ENCODE measurements at regions not wholly inside any gene's neighbourhood (a gene's known extent, or its start where the extent isn't known, plus 50 kb on each side); places are given as distances from the start of the nearest gene placed in this dataset.

DNA sequence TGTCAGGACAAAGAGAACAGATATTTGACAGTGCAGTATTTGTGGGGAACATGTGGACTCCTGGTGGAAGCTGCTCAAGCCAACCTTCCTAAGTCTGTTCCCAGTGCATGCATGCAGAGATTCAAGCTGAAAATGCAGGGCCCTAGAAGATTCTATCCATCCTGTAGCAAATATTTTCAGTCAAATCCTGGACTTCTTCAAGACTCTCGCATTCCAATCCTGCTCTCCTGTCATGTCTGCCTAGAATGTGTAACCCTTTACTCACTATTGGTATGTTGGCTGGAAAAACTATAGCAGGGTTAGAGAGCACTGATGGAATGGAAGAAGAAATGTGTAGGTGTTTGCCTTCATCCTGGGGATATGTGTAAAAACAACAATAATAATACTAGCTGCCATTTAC is 385.6 kb upstream of the PKN2 start:
- no peak for DNase-seq
- CTCF ChIA-PET: no interaction called here
- Mint-ChIP-seq H3K27me3 (peaks cover 2% of the 10 kb centered on the region), H3K36me3 (ENCODE audit: low read depth) (no peaks in the 10 kb centered on the region), H3K4me3 (no peak overlapping the region), H3K27ac (no peak overlapping the region), H3K4me1 (ENCODE audit: low read depth) (no peaks in the 10 kb centered on the region), H3K9me3 (no peaks in the 10 kb centered on the region)
- TF ChIP-seq, protein P1, sequence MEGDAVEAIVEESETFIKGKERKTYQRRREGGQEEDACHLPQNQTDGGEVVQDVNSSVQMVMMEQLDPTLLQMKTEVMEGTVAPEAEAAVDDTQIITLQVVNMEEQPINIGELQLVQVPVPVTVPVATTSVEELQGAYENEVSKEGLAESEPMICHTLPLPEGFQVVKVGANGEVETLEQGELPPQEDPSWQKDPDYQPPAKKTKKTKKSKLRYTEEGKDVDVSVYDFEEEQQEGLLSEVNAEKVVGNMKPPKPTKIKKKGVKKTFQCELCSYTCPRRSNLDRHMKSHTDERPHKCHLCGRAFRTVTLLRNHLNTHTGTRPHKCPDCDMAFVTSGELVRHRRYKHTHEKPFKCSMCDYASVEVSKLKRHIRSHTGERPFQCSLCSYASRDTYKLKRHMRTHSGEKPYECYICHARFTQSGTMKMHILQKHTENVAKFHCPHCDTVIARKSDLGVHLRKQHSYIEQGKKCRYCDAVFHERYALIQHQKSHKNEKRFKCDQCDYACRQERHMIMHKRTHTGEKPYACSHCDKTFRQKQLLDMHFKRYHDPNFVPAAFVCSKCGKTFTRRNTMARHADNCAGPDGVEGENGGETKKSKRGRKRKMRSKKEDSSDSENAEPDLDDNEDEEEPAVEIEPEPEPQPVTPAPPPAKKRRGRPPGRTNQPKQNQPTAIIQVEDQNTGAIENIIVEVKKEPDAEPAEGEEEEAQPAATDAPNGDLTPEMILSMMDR (IDR thresholded peaks at IDR 0.05): no peak
- POLR2A ChIA-PET: no interaction called here
- intact Hi-C loops (cut with micrococcal nuclease): no loop called here
- no peak for ATAC-seq

GRCh38 chr1:88300752-88301263 is 383.3 kb upstream of the PKN2 start:
- no peak overlapping the region for H3K27ac Mint-ChIP-seq
- no peaks in the 10 kb centered on the region for H3K4me1 Mint-ChIP-seq (ENCODE audit: low read depth)
- H3K4me3 Mint-ChIP-seq: no peak overlapping the region
- intact Hi-C loops (cut with micrococcal nuclease): no loop called here
- TF ChIP-seq, protein P1 (IDR thresholded peaks at IDR 0.05): no peak
- no peaks in the 10 kb centered on the region for H3K36me3 Mint-ChIP-seq (ENCODE audit: low read depth)
- ChIA-PET POLR2A (no interaction called here), CTCF (no interaction called here)
- DNase-seq (no peak), ATAC-seq (no peak)
- no peaks in the 10 kb centered on the region for H3K9me3 Mint-ChIP-seq
- peaks cover 2% of the 10 kb centered on the region for H3K27me3 Mint-ChIP-seq

DNA sequence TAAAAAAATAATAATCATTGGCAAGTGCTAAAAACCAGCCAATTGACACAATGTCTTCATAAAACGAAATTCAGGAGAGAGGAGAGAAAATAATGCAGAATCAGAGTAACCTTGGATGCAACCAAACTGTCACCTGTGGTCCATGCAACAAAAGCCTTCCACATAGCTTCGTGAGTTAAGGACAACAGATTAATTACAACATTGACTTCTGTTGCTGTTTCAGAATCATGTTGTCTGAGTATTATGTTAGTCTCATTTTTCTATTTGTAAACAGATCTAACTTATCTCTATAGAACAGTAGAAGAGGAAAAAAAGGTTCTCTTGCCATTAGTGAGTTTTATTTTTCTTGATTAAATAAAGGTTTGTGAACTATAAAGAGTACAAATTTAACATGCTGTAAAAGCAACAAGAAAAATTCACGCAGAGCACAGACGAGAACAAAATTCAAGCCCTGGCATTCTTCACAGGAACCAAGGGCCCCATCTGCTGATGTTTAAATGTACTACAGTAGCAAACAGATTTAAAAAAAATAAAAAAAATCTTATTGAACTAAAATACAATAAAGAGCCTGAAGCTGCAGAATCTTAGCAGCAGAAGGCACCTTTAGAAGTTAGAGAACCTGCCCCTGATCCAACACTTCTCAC is 381.1 kb upstream of the PKN2 start:
- no peak overlapping the region for H3K27ac Mint-ChIP-seq
- ChIA-PET CTCF (no interaction called here), POLR2A (no interaction called here)
- H3K4me3 Mint-ChIP-seq: no peak overlapping the region
- no peak for DNase-seq
- ATAC-seq: no peak
- no peaks in the 10 kb centered on the region for H3K27me3 Mint-ChIP-seq
- no peaks in the 10 kb centered on the region for H3K36me3 Mint-ChIP-seq (ENCODE audit: low read depth)
- TF ChIP-seq, protein P1 (IDR thresholded peaks at IDR 0.05): no peak
- H3K4me1 Mint-ChIP-seq (ENCODE audit: low read depth): no peaks in the 10 kb centered on the region
- intact Hi-C loops (cut with micrococcal nuclease): no loop called here
- no peaks in the 10 kb centered on the region for H3K9me3 Mint-ChIP-seq

DNA sequence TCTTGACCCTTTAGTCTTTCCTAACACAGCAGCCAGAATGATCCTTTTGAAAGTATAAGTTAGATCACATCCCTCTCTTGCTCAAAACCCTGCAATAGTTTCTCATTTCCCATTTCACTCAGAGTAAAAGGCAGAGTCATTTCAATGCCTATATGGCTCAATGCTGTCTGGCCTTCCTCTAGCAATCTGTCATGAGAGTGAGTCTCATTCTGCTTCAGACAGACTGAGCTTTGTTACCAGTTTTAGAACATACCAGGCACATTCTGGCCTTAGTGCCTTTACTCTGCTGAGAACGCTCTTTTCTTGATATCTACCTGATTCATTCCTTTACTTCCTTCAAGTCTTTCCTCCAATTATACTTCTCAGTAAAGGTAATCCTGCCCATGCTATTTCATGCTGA is 372.8 kb upstream of the PKN2 start:
- intact Hi-C loops (cut with micrococcal nuclease): no loop called here
- H3K4me3 Mint-ChIP-seq: no peak overlapping the region
- peaks cover 2% of the 10 kb centered on the region for H3K9me3 Mint-ChIP-seq
- no peak overlapping the region for H3K27ac Mint-ChIP-seq
- DNase-seq (no peak), ATAC-seq (no peak)
- no peaks in the 10 kb centered on the region for H3K4me1 Mint-ChIP-seq (ENCODE audit: low read depth)
- TF ChIP-seq, protein P1 (IDR thresholded peaks at IDR 0.05): no peak
- CTCF ChIA-PET: interaction anchor here (0.7 kb wide), 1 partner anchor 10 kb away, joined by 3 read pairs; no protein-coding TSS in a partner anchor
- POLR2A ChIA-PET: no interaction called here
- H3K27me3 Mint-ChIP-seq: peaks cover 6% of the 10 kb centered on the region
- no peaks in the 10 kb centered on the region for H3K36me3 Mint-ChIP-seq (ENCODE audit: low read depth)

GRCh38 chr1:88311907-88312306 is 372.2 kb upstream of the PKN2 start:
- Mint-ChIP-seq H3K9me3 (peaks cover 2% of the 10 kb centered on the region), H3K27ac (no peak overlapping the region), H3K27me3 (peaks cover 6% of the 10 kb centered on the region), H3K4me3 (no peak overlapping the region), H3K36me3 (ENCODE audit: low read depth) (no peaks in the 10 kb centered on the region), H3K4me1 (ENCODE audit: low read depth) (no peaks in the 10 kb centered on the region)
- TF ChIP-seq, protein P1 (IDR thresholded peaks at IDR 0.05): no peak
- CTCF ChIA-PET: interaction anchor here (0.7 kb wide), 1 partner anchor 10 kb away, joined by 3 read pairs; no protein-coding TSS in a partner anchor
- DNase-seq: no peak
- ATAC-seq: no peak
- intact Hi-C loops (cut with micrococcal nuclease): no loop called here
- POLR2A ChIA-PET: no interaction called here

All from activated CD8-positive, alpha-beta T cell treated with anti-CD3 and anti-CD28 coated beads for 36 hours (primary cell).